Smooth muscle cell (in vitro differentiated cells): ENCODE measurements at regions not wholly inside any gene's neighbourhood (a gene's known extent, or its start where the extent isn't known, plus 50 kb on each side); places are given as distances from the start of the nearest gene placed in this dataset.

Experiments used
- DNase-seq: peaks from one replicate; lab custom pipeline; 2025; ENCODE audit not compliant: unreplicated experiment; lab: John Stamatoyannopoulos, UW
- H2AFZ ChIP-seq: fragments of 200-600 bp; sonication (generic); 2 replicates; pipeline ENCODE4 v1.6.0; 2016; ENCODE audit warnings: antibody characterized with exemption, low read depth, mild to moderate bottlenecking
- H3F3A ChIP-seq: fragments of 200-600 bp; sonication (generic); 2 replicates; pipeline ENCODE4 v1.6.0; 2017; ENCODE audit warnings: antibody characterized with exemption, low read depth
- H3K27ac ChIP-seq: fragments of 200-600 bp; sonication (generic); 2 replicates; pipeline ENCODE4 v1.5.1; 2016; ENCODE audit warnings: low read depth, mild to moderate bottlenecking
- H3K27me3 ChIP-seq: fragments of 200-600 bp; sonication (generic); 2 replicates; pipeline ENCODE4 v1.6.1; 2016; ENCODE audit warnings: low read depth, mild to moderate bottlenecking
- H3K36me3 ChIP-seq: fragments of 200-600 bp; sonication (generic); 2 replicates; pipeline ENCODE4 v1.5.1; 2016; ENCODE audit warnings: low read depth
- H3K4me1 ChIP-seq: fragments of 200-600 bp; sonication (generic); 2 replicates; pipeline ENCODE4 v1.5.1; 2016; ENCODE audit warnings: low read depth
- H3K4me2 ChIP-seq: fragments of 200-600 bp; sonication (generic); 2 replicates; pipeline ENCODE4 v1.6.0; 2016; ENCODE audit warnings: mild to moderate bottlenecking
- H3K4me3 ChIP-seq: fragments of 200-600 bp; sonication (generic); 2 replicates; pipeline ENCODE4 v1.5.1; 2016; ENCODE audit warnings: mild to moderate bottlenecking
- H3K79me2 ChIP-seq: fragments of 200-600 bp; sonication (generic); 2 replicates; pipeline ENCODE4 v1.6.0; 2016; ENCODE audit warnings: low read depth, mild to moderate bottlenecking
- H3K9ac ChIP-seq: fragments of 200-600 bp; sonication (generic); 2 replicates; pipeline ENCODE4 v1.6.0; 2016; ENCODE audit warnings: low read depth
- H3K9me3 ChIP-seq: fragments of 200-600 bp; sonication (generic); replicated peaks from 2 replicates; pipeline ENCODE4 v1.5.1; 2016; ENCODE audit warnings: low read depth
- H4K20me1 ChIP-seq: fragments of 200-600 bp; sonication (generic); 2 replicates; pipeline ENCODE4 v1.6.0; 2016; ENCODE audit warnings: low read depth
- CTCF ChIP-seq: fragments of 200-600 bp; sonication (generic); IDR thresholded peaks from 2 replicates; pipeline ENCODE4 v1.5.1; 2017; ENCODE audit warnings: borderline replicate concordance, mild to moderate bottlenecking, antibody characterized with exemption; ENCODE audit not compliant: insufficient read depth, poor library complexity, severe bottlenecking
- WGBS: methylation state at CpG from one replicate; pipeline ENCODE4 v1.1.7; 2016; ENCODE audit warnings: low lambda C conversion rate; 5-methylcytosine and 5-hydroxymethylcytosine counted together

GRCh38 chr15:46523701-46524100, 888.9 kb downstream of the SQOR start:
- Histone ChIP-seq H3K36me3 (no peaks in the 10 kb centered on the region), H4K20me1 (no peaks in the 10 kb centered on the region), H3K9ac (no peak overlapping the region), H3K27ac (no peak overlapping the region), H3F3A (no peaks in the 10 kb centered on the region), H3K79me2 (no peaks in the 10 kb centered on the region), H3K4me1 (no peaks in the 10 kb centered on the region), H3K4me3 (no peak overlapping the region), H3K4me2 (no peak overlapping the region), H2AFZ (no peak overlapping the region), H3K27me3 (no peaks in the 10 kb centered on the region), H3K9me3 (no peaks in the 10 kb centered on the region)
- DNase-seq: no peak
- 100% methylated on average over 1 of the region's 1 CpG for WGBS
- TF ChIP-seq CTCF: no peak

GRCh38 chr15:46525984-46526725, 891.3 kb downstream of the SQOR start:
- WGBS: 82% methylated on average over 3 of the region's 3 CpGs
- H3K36me3 ChIP-seq: no peaks in the 10 kb centered on the region
- no peaks in the 10 kb centered on the region for H3F3A ChIP-seq
- no peak overlapping the region for H2AFZ ChIP-seq
- H3K9me3 ChIP-seq: no peaks in the 10 kb centered on the region
- no peak overlapping the region for H3K4me2 ChIP-seq
- no peak for DNase-seq
- H3K9ac ChIP-seq: no peak overlapping the region
- no peak for TF ChIP-seq CTCF
- H4K20me1 ChIP-seq: no peaks in the 10 kb centered on the region
- no peak overlapping the region for H3K4me3 ChIP-seq
- H3K4me1 ChIP-seq: no peaks in the 10 kb centered on the region
- no peaks in the 10 kb centered on the region for H3K27me3 ChIP-seq
- no peaks in the 10 kb centered on the region for H3K79me2 ChIP-seq
- H3K27ac ChIP-seq: no peak overlapping the region

- no peak overlapping the region for H3K4me2 ChIP-seq
- DNase-seq: no peak
- H3K4me3 ChIP-seq: no peak overlapping the region
- H3K36me3 ChIP-seq: no peaks in the 10 kb centered on the region
- H4K20me1 ChIP-seq: no peaks in the 10 kb centered on the region
- WGBS: 70% methylated on average over 1 of the region's 1 CpG
- TF ChIP-seq CTCF: no peak
- H3K27me3 ChIP-seq: no peaks in the 10 kb centered on the region
- no peaks in the 10 kb centered on the region for H3F3A ChIP-seq
- no peaks in the 10 kb centered on the region for H3K4me1 ChIP-seq
- no peaks in the 10 kb centered on the region for H3K79me2 ChIP-seq
- no peak overlapping the region for H3K9ac ChIP-seq
- H2AFZ ChIP-seq: no peak overlapping the region
- H3K9me3 ChIP-seq: no peaks in the 10 kb centered on the region
- no peak overlapping the region for H3K27ac ChIP-seq
These were observed 891.9 kb downstream of the SQOR start for GRCh38 chr15:46526726-46527110.

GRCh38 chr15:46543626-46544025, 908.8 kb downstream of the SQOR start:
- peak overlapping the region; percentile 54 for H2AFZ ChIP-seq
- no peaks in the 10 kb centered on the region for H3F3A ChIP-seq
- H3K9ac ChIP-seq: no peak overlapping the region
- H3K4me3 ChIP-seq: no peak overlapping the region
- H3K9me3 ChIP-seq: no peaks in the 10 kb centered on the region
- H3K79me2 ChIP-seq: no peaks in the 10 kb centered on the region
- DNase-seq: no peak
- no peak overlapping the region for H3K27ac ChIP-seq
- H4K20me1 ChIP-seq: no peaks in the 10 kb centered on the region
- peak overlapping the region; percentile 50 for H3K4me2 ChIP-seq
- H3K36me3 ChIP-seq: no peaks in the 10 kb centered on the region
- no peak for TF ChIP-seq CTCF
- H3K27me3 ChIP-seq: no peaks in the 10 kb centered on the region
- 94% methylated on average over 1 of the region's 1 CpG for WGBS
- no peaks in the 10 kb centered on the region for H3K4me1 ChIP-seq
